ENCODE measurements at regions not wholly inside any gene's neighbourhood (a gene's known extent, or its start where the extent isn't known, plus 50 kb on each side); places are given as distances from the start of the nearest gene placed in this dataset.
A peak's percentile ranks its signal among the peaks of the same experiment; 100 is the strongest.

DNA sequence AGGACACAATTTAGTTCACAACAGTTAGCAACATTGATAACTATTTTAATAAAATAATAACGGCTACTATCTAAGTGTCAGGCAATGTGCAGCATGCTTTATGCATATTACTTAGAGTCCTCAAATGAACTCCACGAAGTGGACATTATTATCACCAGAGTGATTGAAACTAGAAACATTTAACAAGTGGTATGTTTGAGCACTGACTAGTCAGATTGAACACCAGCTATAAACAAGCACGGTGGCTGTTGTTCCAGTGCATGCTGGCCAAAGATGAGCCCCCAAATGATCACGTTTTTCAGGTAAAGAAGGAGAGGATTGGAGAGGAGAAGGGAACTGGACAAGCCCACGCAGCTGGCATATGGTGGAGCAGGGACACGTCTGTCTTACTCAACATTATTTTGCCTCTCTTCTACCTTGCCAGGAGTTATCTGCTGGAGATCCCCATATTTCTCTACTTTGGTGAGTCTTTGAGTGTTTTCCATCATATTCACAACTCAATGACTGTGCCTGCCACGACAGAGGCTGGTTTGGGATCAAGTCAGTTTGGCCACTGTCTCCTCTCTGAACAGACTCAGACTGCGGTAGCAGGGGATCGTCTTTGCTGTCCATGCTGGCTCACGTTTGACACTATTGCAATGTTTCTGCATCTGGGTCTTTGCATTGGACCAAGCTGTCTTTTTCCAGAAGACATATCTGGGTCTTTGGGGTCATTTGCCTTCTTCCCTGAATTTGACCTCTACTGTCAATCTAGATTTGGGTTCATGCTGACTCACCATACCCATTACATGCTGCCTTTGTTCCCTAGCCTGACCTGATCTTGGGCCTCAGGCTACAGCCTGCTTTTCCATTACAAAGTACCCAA is 66.0 kb upstream of the ACSL3 start:
- H3K9me3 Mint-ChIP-seq: no peaks in the 10 kb centered on the region
- Histone ChIP-seq H3K4me3 (ENCODE audit: low read length) (no peak overlapping the region), H3K9me3 (ENCODE audit: low read length) (no peaks in the 10 kb centered on the region), H3K4me1 (ENCODE audit: insufficient read depth, low read length) (peaks cover 3% of the 10 kb centered on the region), H3K27me3 (ENCODE audit: insufficient read depth, low read length, poor library complexity, severe bottlenecking) (no peaks in the 10 kb centered on the region), H3K36me3 (ENCODE audit: insufficient read depth, low read length) (no peaks in the 10 kb centered on the region), H3K27ac (ENCODE audit: low read depth, low read length) (no peak overlapping the region)
- no peak overlapping the region for H3K27ac Mint-ChIP-seq
- no peak for DNase-seq
- ChIA-PET POLR2A (no interaction called here), CTCF (no interaction called here)
- H3K4me3 Mint-ChIP-seq: no peak overlapping the region
- H3K27me3 Mint-ChIP-seq: peaks cover 3 to 4% of the 10 kb centered on the region in 2 donors
- no peaks in the 10 kb centered on the region for H3K36me3 Mint-ChIP-seq
- peaks cover under 1 to 3% (median under 1%) of the 10 kb centered on the region in 3 donors for H3K4me1 Mint-ChIP-seq

GRCh38 chr2:222795450-222796357 is 65.1 kb upstream of the ACSL3 start:
- no peaks in the 10 kb centered on the region for H3K9me3 Mint-ChIP-seq
- Histone ChIP-seq H3K27ac (ENCODE audit: low read depth, low read length) (no peak overlapping the region), H3K4me3 (ENCODE audit: low read length) (no peak overlapping the region), H3K36me3 (ENCODE audit: insufficient read depth, low read length) (no peaks in the 10 kb centered on the region), H3K27me3 (ENCODE audit: insufficient read depth, low read length, poor library complexity, severe bottlenecking) (no peaks in the 10 kb centered on the region), H3K4me1 (ENCODE audit: insufficient read depth, low read length) (no peaks in the 10 kb centered on the region), H3K9me3 (ENCODE audit: low read length) (no peaks in the 10 kb centered on the region)
- ChIA-PET CTCF (no interaction called here), POLR2A (no interaction called here)
- H3K4me1 Mint-ChIP-seq: no peaks in the 10 kb centered on the region
- H3K27me3 Mint-ChIP-seq: peaks cover 3 to 4% of the 10 kb centered on the region in 2 donors
- no peak overlapping the region for H3K27ac Mint-ChIP-seq
- H3K36me3 Mint-ChIP-seq: no peaks in the 10 kb centered on the region
- H3K4me3 Mint-ChIP-seq: no peak overlapping the region
- no peak for DNase-seq

GRCh38 chr2:222796413-222797103 is 64.3 kb upstream of the ACSL3 start:
- H3K27ac ChIP-seq (ENCODE audit: low read depth, low read length): no peak overlapping the region
- Mint-ChIP-seq H3K9me3 (no peaks in the 10 kb centered on the region), H3K4me1 (no peaks in the 10 kb centered on the region), H3K27me3 (peaks cover 3 to 4% of the 10 kb centered on the region in 2 donors), H3K4me3 (no peak overlapping the region), H3K27ac (peak overlapping the region in 1 of 8 donors; percentile 9), H3K36me3 (no peaks in the 10 kb centered on the region)
- POLR2A ChIA-PET: no interaction called here
- no peaks in the 10 kb centered on the region for H3K36me3 ChIP-seq (ENCODE audit: insufficient read depth, low read length)
- no peak for DNase-seq
- H3K9me3 ChIP-seq (ENCODE audit: low read length): no peaks in the 10 kb centered on the region
- no peaks in the 10 kb centered on the region for H3K4me1 ChIP-seq (ENCODE audit: insufficient read depth, low read length)
- no peaks in the 10 kb centered on the region for H3K27me3 ChIP-seq (ENCODE audit: insufficient read depth, low read length, poor library complexity, severe bottlenecking)
- CTCF ChIA-PET: interaction anchor here (0.7 to 2.1 kb wide), 2 partner anchors 11 to 129 kb away, joined by 3 to 10 read pairs; no protein-coding TSS in a partner anchor
- no peak overlapping the region for H3K4me3 ChIP-seq (ENCODE audit: low read length)

GRCh38 chr2:222797261-222797660 is 63.6 kb upstream of the ACSL3 start:
- Histone ChIP-seq H3K27ac (ENCODE audit: low read depth, low read length) (no peak overlapping the region), H3K36me3 (ENCODE audit: insufficient read depth, low read length) (no peaks in the 10 kb centered on the region), H3K4me1 (ENCODE audit: insufficient read depth, low read length) (no peaks in the 10 kb centered on the region), H3K27me3 (ENCODE audit: insufficient read depth, low read length, poor library complexity, severe bottlenecking) (no peaks in the 10 kb centered on the region), H3K9me3 (ENCODE audit: low read length) (no peaks in the 10 kb centered on the region), H3K4me3 (ENCODE audit: low read length) (no peak overlapping the region)
- H3K9me3 Mint-ChIP-seq: no peaks in the 10 kb centered on the region
- no peaks in the 10 kb centered on the region for H3K36me3 Mint-ChIP-seq
- DNase-seq: no peak
- CTCF ChIA-PET: interaction anchor here (0.7 to 2.1 kb wide), 3 partner anchors 10 to 128 kb away, joined by 3 to 10 read pairs (median 3); no protein-coding TSS in a partner anchor
- peaks cover 3 to 7% of the 10 kb centered on the region in 2 donors for H3K27me3 Mint-ChIP-seq
- no peaks in the 10 kb centered on the region for H3K4me1 Mint-ChIP-seq
- no peak overlapping the region for H3K4me3 Mint-ChIP-seq
- H3K27ac Mint-ChIP-seq: no peak overlapping the region
- POLR2A ChIA-PET: no interaction called here

DNA sequence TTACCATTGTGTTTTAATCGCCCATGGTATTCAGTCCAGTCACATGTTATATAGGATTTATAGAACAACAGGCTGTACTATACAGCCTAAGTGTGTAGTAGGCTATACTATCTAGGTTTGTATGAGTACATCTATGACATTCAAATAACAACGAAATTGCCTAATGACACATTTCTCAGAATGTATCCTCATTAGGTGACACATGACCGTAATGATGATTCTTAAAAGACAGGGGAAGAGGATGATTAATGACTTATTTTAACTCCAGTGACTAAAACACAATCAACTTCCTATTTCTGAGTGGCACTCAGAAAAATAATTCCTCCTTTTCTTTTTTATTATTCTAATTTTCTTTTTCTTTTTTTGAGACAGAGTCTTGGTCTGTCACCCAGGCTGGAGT is 63.0 kb upstream of the ACSL3 start:
- Mint-ChIP-seq H3K4me1 (no peaks in the 10 kb centered on the region), H3K9me3 (no peaks in the 10 kb centered on the region), H3K27ac (no peak overlapping the region), H3K4me3 (no peak overlapping the region), H3K27me3 (peaks cover 3 to 11% of the 10 kb centered on the region in 2 donors), H3K36me3 (no peaks in the 10 kb centered on the region)
- DNase-seq: no peak
- Histone ChIP-seq H3K4me1 (ENCODE audit: insufficient read depth, low read length) (no peaks in the 10 kb centered on the region), H3K4me3 (ENCODE audit: low read length) (no peak overlapping the region), H3K27ac (ENCODE audit: low read depth, low read length) (no peak overlapping the region), H3K9me3 (ENCODE audit: low read length) (no peaks in the 10 kb centered on the region), H3K36me3 (ENCODE audit: insufficient read depth, low read length) (no peaks in the 10 kb centered on the region), H3K27me3 (ENCODE audit: insufficient read depth, low read length, poor library complexity, severe bottlenecking) (no peaks in the 10 kb centered on the region)
- CTCF ChIA-PET: interaction anchor here (1.1 to 2.1 kb wide), 3 partner anchors 8 to 105 kb away, joined by 3 to 10 read pairs (median 4); no protein-coding TSS in a partner anchor
- POLR2A ChIA-PET: no interaction called here

DNA sequence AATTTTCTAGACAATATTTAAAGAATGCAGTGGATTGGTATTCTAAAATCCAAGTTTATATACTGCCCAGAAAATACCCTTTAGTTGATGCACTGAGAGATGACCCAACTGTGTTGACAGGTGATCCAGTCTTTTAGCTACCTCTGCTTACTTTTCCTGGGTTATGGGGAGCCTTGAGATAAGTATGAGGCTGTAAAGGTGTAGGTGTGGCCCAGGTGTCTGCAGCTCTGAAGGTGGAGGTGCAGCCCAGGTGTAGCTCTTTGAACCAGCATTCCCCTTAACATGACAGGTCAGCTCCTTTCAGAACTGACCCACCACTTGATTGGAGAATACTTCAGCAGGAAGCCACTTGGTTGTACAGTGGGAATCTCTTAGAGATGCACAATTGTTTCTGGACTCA is 62.3 kb upstream of the ACSL3 start:
- Mint-ChIP-seq H3K36me3 (no peaks in the 10 kb centered on the region), H3K27me3 (peaks cover 3 to 11% of the 10 kb centered on the region in 2 donors), H3K9me3 (no peaks in the 10 kb centered on the region), H3K4me1 (no peaks in the 10 kb centered on the region), H3K27ac (no peak overlapping the region), H3K4me3 (no peak overlapping the region)
- Histone ChIP-seq H3K4me1 (ENCODE audit: insufficient read depth, low read length) (no peaks in the 10 kb centered on the region), H3K9me3 (ENCODE audit: low read length) (no peaks in the 10 kb centered on the region), H3K27ac (ENCODE audit: low read depth, low read length) (no peak overlapping the region), H3K27me3 (ENCODE audit: insufficient read depth, low read length, poor library complexity, severe bottlenecking) (no peaks in the 10 kb centered on the region), H3K4me3 (ENCODE audit: low read length) (no peak overlapping the region), H3K36me3 (ENCODE audit: insufficient read depth, low read length) (no peaks in the 10 kb centered on the region)
- ChIA-PET POLR2A (no interaction called here), CTCF (interaction anchor here (1.1 to 2.1 kb wide), 2 partner anchors 9 kb away, joined by 4 to 10 read pairs; no protein-coding TSS in a partner anchor)
- no peak for DNase-seq

DNA sequence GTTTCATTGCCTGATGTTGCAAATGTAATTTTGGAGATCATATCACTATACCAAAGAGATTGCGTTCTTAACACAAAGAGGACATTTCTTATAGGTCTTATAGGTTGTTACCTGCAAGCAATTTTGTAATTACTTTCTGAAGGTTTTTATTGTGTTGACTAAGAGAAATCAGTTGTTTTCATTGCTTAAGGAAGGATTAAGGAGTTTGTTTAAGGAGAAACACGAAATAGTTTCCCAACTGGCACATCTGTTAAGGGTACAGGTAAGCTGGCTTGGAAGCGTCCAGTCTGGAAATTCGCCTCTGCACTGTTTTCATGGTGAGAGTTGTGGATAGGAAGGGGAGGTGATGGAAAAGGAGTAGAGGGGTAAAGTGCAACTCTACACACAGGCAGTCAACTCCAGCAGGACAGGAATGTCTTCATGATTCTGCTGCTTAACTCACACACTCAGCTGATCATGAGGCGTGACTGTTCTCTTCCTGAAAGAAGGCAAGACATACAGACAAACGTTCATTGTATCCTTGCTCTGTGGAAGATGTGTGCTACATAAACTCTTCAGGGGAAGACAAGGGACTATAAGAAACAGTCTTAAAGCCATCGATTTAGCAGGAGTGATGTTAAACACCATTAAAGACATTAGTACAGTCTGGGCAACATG is 61.4 kb upstream of the ACSL3 start:
- ChIA-PET CTCF (no interaction called here), POLR2A (no interaction called here)

More for the DNA sequence above, 61.4 kb upstream of the ACSL3 start:
- H3K9me3 Mint-ChIP-seq: no peaks in the 10 kb centered on the region
- no peak overlapping the region for H3K27ac Mint-ChIP-seq
- Histone ChIP-seq H3K4me1 (ENCODE audit: insufficient read depth, low read length) (no peaks in the 10 kb centered on the region), H3K27ac (ENCODE audit: low read depth, low read length) (no peak overlapping the region), H3K27me3 (ENCODE audit: insufficient read depth, low read length, poor library complexity, severe bottlenecking) (no peaks in the 10 kb centered on the region), H3K9me3 (ENCODE audit: low read length) (no peaks in the 10 kb centered on the region), H3K36me3 (ENCODE audit: insufficient read depth, low read length) (no peaks in the 10 kb centered on the region), H3K4me3 (ENCODE audit: low read length) (no peak overlapping the region)
- no peaks in the 10 kb centered on the region for H3K4me1 Mint-ChIP-seq
- DNase-seq: no peak
- peaks cover 0 to 5% (median 0%) of the 10 kb centered on the region in 3 donors for H3K36me3 Mint-ChIP-seq
- H3K4me3 Mint-ChIP-seq: no peak overlapping the region
- H3K27me3 Mint-ChIP-seq: peaks cover 5 to 17% of the 10 kb centered on the region in 2 donors
